Central memory CD4-positive, alpha-beta T cell (primary cell): ENCODE measurements at regions not wholly inside any gene's neighbourhood (a gene's known extent, or its start where the extent isn't known, plus 50 kb on each side); places are given as distances from the start of the nearest gene placed in this dataset.

ENCODE experiments used
- DNase-seq: peaks from one replicate; pipeline ENCODE4 v3.0.0; 2022

- DNase-seq: no peak
Observed at GRCh38 chr20:63099456-63100173, 92.9 kb upstream of the BHLHE23 start.

GRCh38 chr20:63098195-63098810 is 91.5 kb upstream of the BHLHE23 start:
- DNase-seq: no peak

GRCh38 chr20:63097336-63097831 is 90.6 kb upstream of the BHLHE23 start:
- DNase-seq: no peak

GRCh38 chr20:63096681-63097335 is 90.0 kb upstream of the BHLHE23 start:
- DNase-seq: no peak

GRCh38 chr20:63095718-63096654 is 89.2 kb upstream of the BHLHE23 start:
- DNase-seq: no peak

GRCh38 chr20:63094767-63095499 is 88.2 kb upstream of the BHLHE23 start:
- DNase-seq: no peak

GRCh38 chr20:63093966-63094766 is 87.4 kb upstream of the BHLHE23 start:
- DNase-seq: no peak

GRCh38 chr20:63092660-63093215 is 86.0 kb upstream of the BHLHE23 start:
- no peak for DNase-seq

- DNase-seq: no peak
Observed at GRCh38 chr20:63091901-63092659, 85.3 kb upstream of the BHLHE23 start.

GRCh38 chr20:63090682-63091571 is 84.2 kb upstream of the BHLHE23 start:
- no peak for DNase-seq

GRCh38 chr20:63090052-63090451 is 83.3 kb upstream of the BHLHE23 start:
- DNase-seq: no peak

GRCh38 chr20:63089051-63089907 is 82.5 kb upstream of the BHLHE23 start:
- no peak for DNase-seq

- DNase-seq: no peak
Observed at GRCh38 chr20:63087872-63088680, 81.3 kb upstream of the BHLHE23 start.

GRCh38 chr20:63087236-63087871 is 80.6 kb upstream of the BHLHE23 start:
- no peak for DNase-seq

GRCh38 chr20:63086421-63087235 is 79.9 kb upstream of the BHLHE23 start:
- DNase-seq: no peak
